Effector memory CD8-positive, alpha-beta T cell (primary cell): ENCODE measurements at regions not wholly inside any gene's neighbourhood (a gene's known extent, or its start where the extent isn't known, plus 50 kb on each side); places are given as distances from the start of the nearest gene placed in this dataset.

Source experiments
- ATAC-seq: fragments of 150-1000 bp; cut with Tn5 transposase; replicated peaks from 2 replicates; pipeline ENCODE4 v1.10.0; 2021; ENCODE audit warnings: mild to moderate bottlenecking, moderate library complexity
- DNase-seq, 3 experiments: peaks; one replicate each; pipeline ENCODE4 v3.0.0; 2021
- H3K27ac Mint-ChIP-seq, 2 donors: one replicate each; pipeline ENCODE4 v1.8.0; 2022; ENCODE audit warnings: mild to moderate bottlenecking in 2 of 2, mixed read lengths in 2 of 2, moderate library complexity in 2 of 2
- H3K27me3 Mint-ChIP-seq, 2 donors: one replicate each; pipeline ENCODE4 v1.8.0; 2022; ENCODE audit warnings: mixed read lengths in 2 of 2
- H3K36me3 Mint-ChIP-seq: one replicate; pipeline ENCODE4 v1.8.0; 2022; ENCODE audit warnings: mild to moderate bottlenecking, moderate library complexity, mixed read lengths; ENCODE audit not compliant: insufficient read depth
- H3K4me1 Mint-ChIP-seq, 2 donors: one replicate each; pipeline ENCODE4 v1.8.0; 2022; ENCODE audit warnings: low read depth in 2 of 2, mixed read lengths in 2 of 2
- H3K4me3 Mint-ChIP-seq, 2 donors: one replicate each; pipeline ENCODE4 v1.8.0; 2022; ENCODE audit warnings: mild to moderate bottlenecking in 2 of 2, mixed read lengths in 2 of 2, moderate library complexity in 2 of 2
- H3K9me3 Mint-ChIP-seq, 2 donors: one replicate each; pipeline ENCODE4 v1.8.0; 2022; ENCODE audit warnings: mixed read lengths in 2 of 2

DNA sequence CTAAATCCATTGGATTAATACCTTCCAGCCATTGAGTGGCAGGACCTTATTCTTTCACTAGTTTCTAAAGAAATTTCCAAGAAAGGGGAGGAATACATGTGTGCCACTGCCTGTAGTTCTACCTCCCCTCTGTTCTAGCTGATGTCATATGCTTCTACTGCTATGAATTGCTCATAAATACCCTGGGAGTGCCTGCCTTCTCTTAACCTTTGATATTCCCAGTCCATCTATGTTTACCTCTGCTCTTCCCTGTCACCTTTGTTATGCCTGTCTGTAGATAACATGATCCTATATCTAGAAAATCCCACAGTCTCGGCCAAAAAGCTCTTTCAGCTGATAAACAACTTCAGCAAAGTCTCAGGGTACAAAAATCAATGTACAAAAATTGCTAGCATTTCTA is 486.9 kb upstream of the ARRDC4 start:
- no peak overlapping the region for H3K4me3 Mint-ChIP-seq
- no peaks in the 10 kb centered on the region for H3K27me3 Mint-ChIP-seq
- no peak for DNase-seq
- no peak overlapping the region for H3K27ac Mint-ChIP-seq
- H3K9me3 Mint-ChIP-seq: peaks cover 7% of the 10 kb centered on the region in 2 donors
- H3K36me3 Mint-ChIP-seq: no peaks in the 10 kb centered on the region
- H3K4me1 Mint-ChIP-seq: no peaks in the 10 kb centered on the region
- no peak for ATAC-seq

DNA sequence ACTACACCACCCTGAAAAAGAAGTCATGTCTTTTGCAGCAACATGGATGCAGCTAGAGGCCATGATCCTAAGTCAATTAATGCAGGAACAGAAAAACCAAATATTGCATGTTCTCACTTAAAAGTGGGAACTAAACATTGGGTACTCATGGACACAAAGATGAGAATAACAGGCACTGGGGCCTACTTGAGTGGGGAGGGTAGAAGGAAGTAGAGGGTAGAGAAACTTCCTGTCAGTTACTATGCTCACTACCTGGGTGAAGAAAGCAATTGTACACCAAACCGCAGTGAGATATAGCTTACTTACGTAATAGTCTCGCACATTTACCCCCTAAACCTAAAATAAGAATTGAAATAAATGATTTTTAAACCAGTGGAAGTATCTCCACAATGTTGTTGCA is 480.5 kb upstream of the ARRDC4 start:
- H3K9me3 Mint-ChIP-seq: peaks cover 0 to 7% of the 10 kb centered on the region in 2 donors
- no peak for DNase-seq
- no peaks in the 10 kb centered on the region for H3K36me3 Mint-ChIP-seq
- H3K27ac Mint-ChIP-seq: no peak overlapping the region
- ATAC-seq: no peak
- H3K4me3 Mint-ChIP-seq: no peak overlapping the region
- H3K4me1 Mint-ChIP-seq: no peaks in the 10 kb centered on the region
- no peaks in the 10 kb centered on the region for H3K27me3 Mint-ChIP-seq

DNA sequence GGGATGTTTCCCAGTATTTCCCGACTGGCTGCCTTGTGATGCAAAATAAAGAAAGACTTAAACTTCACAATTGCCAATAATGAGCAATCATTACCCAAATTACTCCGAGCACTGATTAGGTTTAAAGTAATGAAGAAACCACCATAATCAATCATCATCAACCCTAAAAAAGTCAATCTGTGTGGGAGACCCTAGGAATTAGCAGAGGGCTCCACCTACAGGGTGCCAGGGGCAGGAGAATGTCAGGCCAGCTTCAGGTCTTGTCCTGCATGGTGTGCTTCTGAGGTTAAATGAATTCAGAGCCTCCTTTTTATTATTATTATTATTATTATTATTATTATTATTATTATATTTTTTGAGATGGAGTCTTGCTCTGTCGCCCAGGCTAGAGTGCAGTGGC is 478.0 kb upstream of the ARRDC4 start:
- no peak for DNase-seq

DNA sequence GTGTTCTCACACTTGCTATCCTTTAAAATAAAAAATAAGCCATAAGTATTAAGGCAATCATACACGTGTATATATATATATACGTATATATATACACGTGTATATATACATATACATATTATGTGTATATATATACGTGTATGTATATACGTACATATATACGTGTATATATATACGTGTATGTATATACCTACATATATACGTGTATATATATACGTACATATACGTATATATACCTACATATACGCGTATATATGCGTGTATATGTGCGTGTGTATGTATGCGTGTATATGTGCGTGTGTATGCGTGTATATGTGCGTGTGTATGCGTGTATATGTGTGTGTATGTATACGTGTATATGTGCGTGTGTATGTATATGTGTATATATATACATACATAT is 477.3 kb upstream of the ARRDC4 start:
- H3K9me3 Mint-ChIP-seq: peaks cover 0 to 17% of the 10 kb centered on the region in 2 donors
- H3K27me3 Mint-ChIP-seq: no peaks in the 10 kb centered on the region
- DNase-seq: no peak
- H3K4me3 Mint-ChIP-seq: no peak overlapping the region
- ATAC-seq: no peak
- no peaks in the 10 kb centered on the region for H3K4me1 Mint-ChIP-seq
- no peak overlapping the region for H3K27ac Mint-ChIP-seq
- H3K36me3 Mint-ChIP-seq: no peaks in the 10 kb centered on the region

More for the DNA sequence above, 478.0 kb upstream of the ARRDC4 start:
- peaks cover 0 to 17% of the 10 kb centered on the region in 2 donors for H3K9me3 Mint-ChIP-seq
- H3K36me3 Mint-ChIP-seq: no peaks in the 10 kb centered on the region
- no peaks in the 10 kb centered on the region for H3K27me3 Mint-ChIP-seq
- H3K4me3 Mint-ChIP-seq: no peak overlapping the region
- H3K4me1 Mint-ChIP-seq: no peaks in the 10 kb centered on the region
- no peak overlapping the region for H3K27ac Mint-ChIP-seq
- no peak for ATAC-seq

DNA sequence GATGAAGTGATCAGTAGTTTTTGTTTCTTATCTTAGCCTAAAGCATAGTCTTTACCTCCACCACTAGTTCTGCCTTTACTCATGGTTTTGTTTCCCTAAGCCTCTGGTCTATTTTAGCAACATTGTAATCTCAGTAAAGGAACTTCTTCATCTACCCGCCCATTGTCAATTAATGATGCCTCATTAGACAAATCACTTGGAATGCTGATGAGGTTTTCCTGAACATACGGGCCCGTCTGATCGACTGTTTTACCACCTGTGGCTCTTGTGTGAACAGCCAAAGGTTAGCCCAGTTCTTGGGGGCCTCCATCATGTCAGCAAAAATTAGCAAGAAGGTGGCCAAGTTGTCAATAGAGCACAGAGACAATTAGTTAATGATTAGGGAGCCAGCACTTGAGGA is 470.1 kb upstream of the ARRDC4 start:
- Mint-ChIP-seq H3K27ac (no peak overlapping the region), H3K27me3 (no peaks in the 10 kb centered on the region), H3K36me3 (no peaks in the 10 kb centered on the region), H3K4me3 (no peak overlapping the region), H3K9me3 (peaks cover 3 to 20% of the 10 kb centered on the region in 2 donors), H3K4me1 (no peaks in the 10 kb centered on the region)
- ATAC-seq (no peak), DNase-seq (no peak)

DNA sequence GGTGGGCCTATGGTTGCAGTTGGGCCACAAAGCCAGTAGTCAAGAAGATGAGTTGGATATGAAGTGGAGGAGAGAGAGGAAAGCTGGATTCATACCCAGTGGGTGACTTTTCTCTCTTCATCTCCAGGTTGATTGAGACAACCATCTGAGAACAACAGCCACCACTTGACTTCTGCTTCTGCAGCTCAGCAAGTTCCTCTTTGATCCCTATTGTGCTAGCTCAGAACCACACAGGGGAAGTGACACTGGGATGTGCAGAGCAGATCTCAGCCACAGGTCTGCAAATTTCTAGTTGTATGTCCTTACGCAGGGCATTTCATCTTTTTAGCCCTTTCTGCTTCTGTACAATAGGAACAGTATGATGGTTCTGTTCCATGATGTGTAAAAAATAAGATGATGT is 459.2 kb upstream of the ARRDC4 start:
- Mint-ChIP-seq H3K27me3 (no peaks in the 10 kb centered on the region), H3K4me3 (no peak overlapping the region), H3K4me1 (no peaks in the 10 kb centered on the region), H3K9me3 (peaks cover 10 to 14% of the 10 kb centered on the region in 2 donors), H3K36me3 (no peaks in the 10 kb centered on the region), H3K27ac (no peak overlapping the region)
- ATAC-seq: no peak
- no peak for DNase-seq

DNA sequence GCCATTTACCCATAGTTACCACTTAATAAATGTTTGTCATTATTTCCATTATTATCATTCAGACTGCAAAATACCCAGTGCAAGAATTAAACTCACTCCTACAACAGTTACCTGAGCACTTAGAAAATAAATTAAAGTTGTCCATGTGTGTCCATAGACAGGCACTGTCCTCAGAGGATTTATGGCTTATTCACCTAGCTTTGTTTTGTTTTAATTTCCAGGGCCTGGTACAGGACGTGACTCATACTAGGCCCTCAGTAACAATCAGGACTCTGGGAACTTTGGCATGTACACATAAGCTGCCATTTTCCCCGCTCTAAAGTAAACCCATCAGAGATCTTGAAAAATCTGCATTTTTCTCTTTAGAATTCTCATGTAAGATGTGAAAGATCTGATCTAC is 458.5 kb upstream of the ARRDC4 start:
- H3K4me1 Mint-ChIP-seq: no peaks in the 10 kb centered on the region
- peaks cover 10 to 14% of the 10 kb centered on the region in 2 donors for H3K9me3 Mint-ChIP-seq
- no peaks in the 10 kb centered on the region for H3K27me3 Mint-ChIP-seq
- H3K36me3 Mint-ChIP-seq: no peaks in the 10 kb centered on the region
- H3K4me3 Mint-ChIP-seq: no peak overlapping the region
- ATAC-seq (no peak), DNase-seq (no peak)
- no peak overlapping the region for H3K27ac Mint-ChIP-seq

DNA sequence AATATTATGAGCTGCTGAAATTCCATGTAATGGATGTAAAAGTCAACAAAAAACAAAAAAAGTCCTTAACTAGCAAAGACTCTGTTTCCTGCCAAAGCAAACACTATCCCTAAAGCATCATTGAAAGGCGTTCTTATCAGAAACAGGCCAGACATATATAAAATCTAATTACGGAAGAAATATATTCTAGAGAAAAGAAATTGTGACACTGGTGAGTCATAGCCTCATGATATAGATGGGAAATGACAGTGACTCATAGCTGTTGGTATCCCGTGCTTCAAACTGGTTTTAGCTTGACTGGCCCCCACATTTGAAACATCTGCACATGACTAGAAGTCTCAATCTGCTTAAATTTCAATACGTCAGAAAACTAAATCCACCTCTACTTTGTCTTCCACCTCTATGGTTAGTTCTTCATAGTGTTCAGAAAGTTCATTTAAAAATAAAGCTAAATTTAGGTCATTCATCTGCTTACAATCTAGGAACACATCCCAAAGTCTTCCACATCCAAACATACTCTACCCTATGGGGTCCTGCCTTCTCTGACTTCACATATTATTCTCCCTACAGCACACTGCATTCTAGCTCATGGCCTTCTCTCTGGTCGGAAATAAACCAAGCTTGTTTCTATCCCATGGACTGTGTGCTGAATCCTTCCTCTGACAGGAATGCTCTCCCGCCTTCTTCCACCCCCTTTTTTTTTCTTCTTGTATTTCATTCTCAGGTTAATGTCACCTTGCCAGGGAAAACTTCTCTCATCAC is 456.3 kb upstream of the ARRDC4 start:
- H3K36me3 Mint-ChIP-seq: no peaks in the 10 kb centered on the region
- no peak overlapping the region for H3K4me3 Mint-ChIP-seq
- DNase-seq (no peak), ATAC-seq (no peak)
- peaks cover 8 to 14% of the 10 kb centered on the region in 2 donors for H3K9me3 Mint-ChIP-seq
- H3K27ac Mint-ChIP-seq: no peak overlapping the region
- H3K27me3 Mint-ChIP-seq: no peaks in the 10 kb centered on the region
- H3K4me1 Mint-ChIP-seq: no peaks in the 10 kb centered on the region

DNA sequence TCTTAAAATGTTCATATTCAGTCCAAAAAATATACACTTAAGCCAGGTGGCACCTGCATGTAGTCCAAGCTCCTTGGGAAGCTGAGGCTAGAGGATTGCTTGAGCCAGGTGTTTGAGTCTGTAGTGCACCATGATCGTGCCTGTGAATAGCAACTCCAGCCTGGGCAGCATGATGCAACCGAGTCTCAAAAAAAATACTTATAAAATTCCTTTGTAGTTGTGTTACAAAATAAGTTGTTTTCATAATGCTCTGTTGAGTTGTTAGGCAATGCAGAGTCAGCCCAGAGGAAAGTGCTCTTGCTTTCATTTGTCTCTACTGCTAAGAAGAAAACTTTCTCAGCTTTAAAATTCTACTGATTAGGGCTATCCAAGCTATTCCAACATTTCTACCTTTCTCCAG is 442.8 kb upstream of the ARRDC4 start:
- Mint-ChIP-seq H3K4me1 (no peaks in the 10 kb centered on the region), H3K27me3 (no peaks in the 10 kb centered on the region), H3K27ac (no peak overlapping the region), H3K9me3 (peaks cover 6 to 9% of the 10 kb centered on the region in 2 donors), H3K36me3 (no peaks in the 10 kb centered on the region), H3K4me3 (no peak overlapping the region)
- ATAC-seq: no peak
- no peak for DNase-seq

DNA sequence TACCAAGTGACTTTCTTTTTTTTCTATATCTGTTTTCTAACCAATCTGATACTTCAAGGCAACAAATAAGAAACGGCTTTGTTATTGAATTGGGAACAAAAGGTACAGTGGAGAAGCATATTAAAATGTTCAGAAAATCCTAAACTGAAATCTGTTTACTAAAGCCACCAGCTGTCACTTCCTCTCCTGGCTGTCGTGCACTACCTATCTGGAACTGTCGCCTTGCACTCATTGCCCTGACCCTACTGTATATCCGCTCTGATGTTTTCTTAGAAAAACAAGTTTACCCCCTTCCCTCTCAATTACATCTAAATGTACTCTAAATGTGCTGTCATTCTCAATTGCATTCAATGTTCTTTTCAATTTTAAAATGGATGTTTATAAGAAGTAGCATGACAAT is 439.8 kb upstream of the ARRDC4 start:
- Mint-ChIP-seq H3K9me3 (peaks cover 2 to 16% of the 10 kb centered on the region in 2 donors), H3K27ac (no peak overlapping the region), H3K36me3 (no peaks in the 10 kb centered on the region), H3K4me1 (no peaks in the 10 kb centered on the region), H3K27me3 (no peaks in the 10 kb centered on the region), H3K4me3 (no peak overlapping the region)
- ATAC-seq: no peak
- no peak for DNase-seq

DNA sequence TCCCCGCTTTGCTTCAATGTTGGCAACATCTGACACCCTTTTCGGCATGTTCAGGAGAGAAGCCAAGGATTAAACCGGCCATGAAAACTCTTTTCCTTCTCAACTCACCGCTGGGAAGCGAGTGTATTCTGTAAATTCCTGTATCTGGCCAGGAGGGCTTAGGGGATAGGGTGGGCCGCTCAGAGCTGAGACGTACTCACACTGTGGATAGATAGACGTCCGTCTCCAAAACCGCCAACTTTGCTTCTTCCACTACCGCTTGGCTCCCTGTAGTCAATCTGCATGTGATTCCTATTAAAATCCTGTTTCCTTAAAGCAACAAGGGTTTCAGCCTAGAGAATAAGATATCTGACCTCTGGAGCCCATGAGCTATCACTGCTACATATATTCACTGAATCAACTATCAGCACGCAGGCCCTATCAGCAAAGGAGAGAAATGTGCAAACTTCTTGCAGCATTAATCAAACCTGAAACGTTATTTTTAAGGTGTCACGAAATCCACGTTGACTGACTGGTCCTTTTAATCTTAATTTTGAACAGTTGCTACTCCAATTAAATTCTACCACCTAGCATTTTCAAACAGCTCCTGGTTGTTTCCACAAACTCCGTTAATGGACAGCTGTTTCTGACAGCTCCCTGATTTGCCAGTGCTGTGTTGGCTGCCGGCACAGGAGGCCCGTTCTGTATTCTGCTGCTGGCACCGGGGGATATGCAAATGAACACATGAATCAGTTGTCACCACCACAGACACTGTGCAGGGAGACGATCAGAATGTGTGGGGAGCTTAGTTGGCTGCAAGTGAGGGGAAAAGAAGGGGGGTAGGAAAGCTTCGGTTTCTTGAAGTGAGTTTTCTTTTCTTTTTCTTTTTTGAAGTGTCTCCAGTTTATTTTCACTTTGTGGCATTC is 438.9 kb upstream of the ARRDC4 start:
- no peak for DNase-seq
- no peak overlapping the region for H3K27ac Mint-ChIP-seq
- no peaks in the 10 kb centered on the region for H3K27me3 Mint-ChIP-seq
- H3K4me3 Mint-ChIP-seq: no peak overlapping the region
- H3K9me3 Mint-ChIP-seq: peaks cover 2 to 18% of the 10 kb centered on the region in 2 donors
- no peak for ATAC-seq
- no peaks in the 10 kb centered on the region for H3K36me3 Mint-ChIP-seq
- H3K4me1 Mint-ChIP-seq: no peaks in the 10 kb centered on the region

DNA sequence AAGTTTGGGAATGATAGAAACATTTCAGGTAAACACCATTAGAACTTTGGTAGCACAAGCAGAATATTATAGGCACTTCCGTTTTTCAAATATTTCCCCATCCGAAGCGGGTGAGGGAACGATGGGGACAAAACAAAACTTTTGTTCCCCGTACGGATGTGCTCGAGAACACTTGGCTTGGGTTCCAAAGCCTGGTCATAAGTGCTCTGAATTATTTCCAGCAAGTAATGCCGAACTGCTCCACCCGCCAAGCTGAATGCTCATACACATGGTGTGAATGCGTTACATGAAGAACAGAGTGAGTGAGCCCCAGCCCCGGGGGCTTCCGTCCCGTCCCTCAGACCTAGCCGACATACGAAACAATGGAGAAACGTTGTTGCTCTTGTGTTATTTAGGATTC is 438.2 kb upstream of the ARRDC4 start:
- Mint-ChIP-seq H3K36me3 (no peaks in the 10 kb centered on the region), H3K4me3 (no peak overlapping the region), H3K9me3 (peaks cover 2 to 23% of the 10 kb centered on the region in 2 donors), H3K27ac (no peak overlapping the region), H3K27me3 (no peaks in the 10 kb centered on the region), H3K4me1 (no peaks in the 10 kb centered on the region)
- ATAC-seq (no peak), DNase-seq (no peak)

DNA sequence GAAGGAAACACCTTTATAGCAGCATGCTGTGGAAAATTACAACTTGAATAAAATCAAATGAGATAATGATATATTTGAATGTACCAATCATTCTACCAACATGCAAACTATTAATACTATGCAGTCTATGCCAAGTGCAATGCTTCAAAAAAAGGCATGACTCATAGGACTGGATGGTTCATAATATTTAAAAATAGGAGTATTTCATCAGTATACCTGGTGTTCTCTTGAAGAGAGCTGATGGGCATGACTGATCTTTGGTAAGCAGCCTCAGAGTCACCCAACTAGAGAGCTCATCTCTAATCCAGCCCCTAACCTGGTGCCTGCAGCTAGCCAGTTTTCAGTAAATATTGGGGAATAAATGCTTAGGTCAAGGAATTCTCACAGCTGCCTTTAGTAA is 434.7 kb upstream of the ARRDC4 start:
- ATAC-seq (no peak), DNase-seq (no peak)
- Mint-ChIP-seq H3K27ac (no peak overlapping the region), H3K9me3 (peaks cover under 1 to 27% of the 10 kb centered on the region in 2 donors), H3K4me3 (no peak overlapping the region), H3K27me3 (no peaks in the 10 kb centered on the region), H3K36me3 (no peaks in the 10 kb centered on the region), H3K4me1 (no peaks in the 10 kb centered on the region)

DNA sequence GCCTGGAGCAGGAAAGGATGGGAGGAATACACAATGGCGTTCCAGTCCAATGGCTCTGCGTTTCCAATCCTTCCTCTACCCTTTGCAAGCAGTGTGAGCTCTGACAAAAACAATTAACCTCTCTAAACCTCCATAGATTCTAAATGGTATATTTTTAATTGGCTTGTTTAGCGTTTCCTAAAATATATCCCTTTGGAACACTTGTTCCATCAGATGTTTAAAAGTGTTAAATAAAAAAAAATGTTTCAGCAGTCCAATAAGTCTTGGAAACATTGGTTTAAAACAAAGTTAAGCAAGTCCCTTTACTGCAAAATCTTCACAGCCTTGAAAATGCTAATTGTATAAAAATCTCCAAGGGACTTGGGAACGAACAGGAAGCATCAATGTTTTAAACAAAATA is 432.3 kb upstream of the ARRDC4 start:
- no peaks in the 10 kb centered on the region for H3K36me3 Mint-ChIP-seq
- no peak overlapping the region for H3K27ac Mint-ChIP-seq
- DNase-seq: no peak
- no peaks in the 10 kb centered on the region for H3K4me1 Mint-ChIP-seq
- no peaks in the 10 kb centered on the region for H3K27me3 Mint-ChIP-seq
- no peak overlapping the region for H3K4me3 Mint-ChIP-seq
- H3K9me3 Mint-ChIP-seq: peaks cover 2 to 19% of the 10 kb centered on the region in 2 donors
- ATAC-seq: no peak
